RPMI8226 (cell line): ENCODE measurements at regions not wholly inside any gene's neighbourhood (a gene's known extent, or its start where the extent isn't known, plus 50 kb on each side); places are given as distances from the start of the nearest gene placed in this dataset.

Experiments used
- DNase-seq: peaks from one replicate; pipeline ENCODE4 v3.0.0-alpha.2; 2015

GRCh38 chr2:128808462-128809258 lies 490.0 kb upstream of the HS6ST1 start:
- DNase-seq = no peak

DNA sequence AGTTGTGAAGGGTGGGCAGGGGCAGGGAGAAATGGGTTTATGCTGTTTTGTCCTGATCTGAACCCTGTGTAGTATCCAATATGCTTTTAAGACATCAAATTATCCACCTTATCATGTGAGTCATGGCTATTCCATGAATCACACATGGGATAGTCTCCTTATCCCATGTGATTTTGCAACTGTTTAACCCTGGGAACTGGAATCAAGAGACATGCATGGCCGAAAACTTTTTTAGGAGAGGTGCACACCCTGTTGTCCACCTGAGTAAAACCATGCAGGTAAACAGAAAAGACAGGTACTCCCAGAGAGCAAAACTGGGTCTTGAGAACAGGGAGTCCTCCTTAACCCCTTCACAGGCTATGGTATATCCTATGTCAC lies 490.6 kb upstream of the HS6ST1 start:
- no peak for DNase-seq

DNA sequence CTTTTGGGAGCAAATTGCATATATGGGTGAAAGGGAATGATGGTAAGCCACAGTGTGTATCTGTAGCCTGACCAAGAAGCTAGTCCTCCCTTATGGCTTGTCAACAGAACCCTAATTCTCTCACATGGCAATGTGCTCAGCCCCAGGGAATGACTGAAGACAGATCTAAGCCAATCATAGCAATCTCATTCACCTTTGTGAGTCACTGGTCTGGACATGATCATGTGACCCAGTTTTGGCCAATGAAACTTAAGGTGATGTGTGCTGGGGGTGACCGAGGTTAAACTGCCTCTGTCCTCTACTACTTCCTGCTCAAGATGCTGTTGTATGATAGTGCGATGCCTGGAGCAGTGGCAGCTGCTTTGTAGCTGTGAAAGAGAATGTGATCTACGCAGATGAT lies 491.2 kb upstream of the HS6ST1 start:
- DNase-seq = no peak

GRCh38 chr2:128812183-128812940 lies 493.7 kb upstream of the HS6ST1 start:
- DNase-seq = no peak

- DNase-seq = no peak
Observed at GRCh38 chr2:128813352-128814034, 494.8 kb upstream of the HS6ST1 start.

DNA sequence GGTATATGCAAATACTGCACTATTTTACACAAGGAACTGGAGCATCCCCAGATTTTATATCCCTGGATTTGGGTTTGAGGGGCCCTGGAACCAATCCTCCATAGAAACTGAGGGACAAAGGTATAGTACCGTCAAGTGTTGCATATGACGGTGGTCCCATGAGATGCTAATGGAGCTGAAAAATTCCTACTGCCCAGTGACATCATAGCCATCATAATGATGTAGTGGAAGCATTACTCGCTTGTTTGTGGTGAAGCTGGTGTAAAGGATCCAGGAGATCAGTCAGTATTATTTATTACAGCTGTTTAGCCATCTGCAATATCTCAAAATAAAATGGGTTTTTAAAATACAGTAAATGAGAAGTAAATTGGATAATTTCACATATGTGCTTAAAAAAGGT lies 496.6 kb upstream of the HS6ST1 start:
- no peak for DNase-seq

- no peak for DNase-seq
Observed at GRCh38 chr2:128817171-128817570, 498.5 kb upstream of the HS6ST1 start.

DNA sequence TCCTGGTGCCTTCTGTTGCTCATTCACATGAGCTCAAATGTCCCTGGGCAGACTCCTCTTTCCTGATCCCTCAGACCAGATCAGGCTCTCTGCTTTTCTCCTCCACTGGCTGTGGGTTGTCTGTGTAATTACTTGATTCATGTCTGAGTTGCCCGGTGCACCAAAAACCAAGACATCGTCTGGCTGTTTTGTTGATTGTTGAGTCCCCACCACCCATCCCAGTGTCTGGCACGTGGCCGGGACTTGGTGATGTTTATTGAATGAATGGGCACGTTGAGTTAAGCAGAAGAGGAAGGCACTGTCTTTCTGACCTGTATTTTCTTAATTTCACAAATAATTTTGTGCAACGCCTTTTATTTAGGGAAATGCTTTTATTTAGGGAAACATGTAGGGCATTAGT lies 499.1 kb upstream of the HS6ST1 start:
- DNase-seq = no peak

- no peak for DNase-seq
Observed at GRCh38 chr2:128818248-128818647, 499.6 kb upstream of the HS6ST1 start.

GRCh38 chr2:128818704-128819491 lies 500.2 kb upstream of the HS6ST1 start:
- no peak for DNase-seq

DNA sequence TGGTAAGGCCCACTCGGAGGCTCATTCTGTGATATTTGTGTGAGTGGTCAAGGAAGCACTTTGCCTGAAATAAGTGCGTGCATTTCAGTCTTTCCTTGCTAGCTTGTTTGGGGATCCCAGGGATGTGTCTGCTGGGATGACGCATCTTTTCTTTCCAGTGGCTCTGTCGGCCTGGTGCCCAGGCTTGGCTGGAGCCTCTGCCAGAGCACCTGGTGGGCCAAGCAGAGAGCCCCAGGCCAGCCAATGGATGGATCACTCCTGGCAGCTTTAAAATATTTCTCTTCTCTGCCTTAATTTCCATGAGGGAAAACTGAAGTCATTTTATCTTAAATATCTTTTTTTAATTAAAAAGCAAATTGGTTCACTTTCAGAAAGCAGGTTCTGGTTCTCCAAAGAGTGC lies 501.8 kb upstream of the HS6ST1 start:
- DNase-seq = no peak

DNA sequence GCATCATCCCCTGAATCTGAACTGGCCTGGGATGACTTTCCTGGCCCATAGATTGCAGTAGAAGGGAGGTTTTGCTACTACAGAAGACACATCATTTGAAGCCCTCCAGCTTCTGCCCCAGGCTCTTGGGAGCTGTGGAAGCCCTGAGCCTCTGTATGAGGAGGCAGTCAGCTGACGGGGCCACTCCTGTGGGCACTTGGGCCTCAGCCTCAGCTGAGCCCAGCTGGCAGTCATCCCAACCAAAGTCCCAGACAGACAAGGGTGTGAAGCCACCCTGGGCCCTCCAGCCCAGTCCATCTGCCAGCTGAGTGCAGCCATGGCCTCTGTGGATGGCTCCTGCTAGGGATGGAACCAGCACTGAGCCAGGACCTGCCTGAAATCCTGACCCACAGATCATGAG lies 502.3 kb upstream of the HS6ST1 start:
- no peak for DNase-seq

- no peak for DNase-seq
Observed at GRCh38 chr2:128832946-128833663, 514.4 kb upstream of the HS6ST1 start.

DNA sequence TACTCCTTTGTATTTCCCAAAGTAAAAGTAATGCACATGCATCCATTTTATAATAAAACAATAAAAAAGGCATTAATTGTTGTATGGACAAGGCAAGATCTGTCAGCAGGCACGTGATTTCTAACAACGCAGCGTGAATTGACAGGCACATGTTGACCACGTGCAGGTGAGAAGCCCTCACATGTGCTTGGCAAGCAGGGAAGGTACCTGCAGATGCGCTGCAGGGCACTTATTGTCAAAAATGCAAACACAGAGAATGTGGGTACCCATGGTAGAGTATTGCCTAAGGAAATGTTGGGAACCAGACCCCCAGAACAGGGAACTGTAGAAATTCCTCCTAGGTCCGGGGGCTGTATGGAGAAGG lies 515.0 kb upstream of the HS6ST1 start:
- no peak for DNase-seq

DNA sequence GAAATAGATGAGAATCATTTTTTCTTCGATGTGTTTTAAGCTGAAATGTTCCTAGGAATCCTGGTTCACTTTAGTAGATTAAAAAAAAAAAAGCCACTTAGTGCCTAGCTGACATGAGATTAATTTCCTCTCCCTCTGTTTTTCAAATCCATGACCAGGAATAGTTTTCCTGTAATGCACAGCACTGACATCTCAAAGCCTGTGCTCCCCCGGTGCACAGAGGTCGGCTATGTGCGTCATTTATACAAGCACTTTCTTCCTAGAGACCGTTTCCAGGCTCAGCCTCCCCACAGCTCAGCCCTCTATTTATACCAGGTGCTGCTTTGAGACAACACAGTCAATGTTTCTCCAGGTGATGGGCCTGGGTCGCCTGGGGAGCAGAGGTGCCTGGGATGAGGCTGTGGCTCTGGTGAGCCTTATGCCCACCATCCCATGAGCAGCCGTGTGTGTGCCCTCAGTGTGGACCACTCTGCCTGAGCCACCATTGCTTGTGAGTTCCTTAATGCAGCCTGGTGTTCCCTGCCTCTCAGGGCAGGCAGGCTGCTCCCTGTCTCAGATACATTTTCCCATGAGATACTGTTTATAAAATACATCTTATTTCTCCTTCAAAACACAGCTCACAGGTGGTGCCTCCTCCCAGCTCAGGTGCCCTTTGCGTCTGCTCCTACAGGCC lies 515.7 kb upstream of the HS6ST1 start:
- no peak for DNase-seq

DNA sequence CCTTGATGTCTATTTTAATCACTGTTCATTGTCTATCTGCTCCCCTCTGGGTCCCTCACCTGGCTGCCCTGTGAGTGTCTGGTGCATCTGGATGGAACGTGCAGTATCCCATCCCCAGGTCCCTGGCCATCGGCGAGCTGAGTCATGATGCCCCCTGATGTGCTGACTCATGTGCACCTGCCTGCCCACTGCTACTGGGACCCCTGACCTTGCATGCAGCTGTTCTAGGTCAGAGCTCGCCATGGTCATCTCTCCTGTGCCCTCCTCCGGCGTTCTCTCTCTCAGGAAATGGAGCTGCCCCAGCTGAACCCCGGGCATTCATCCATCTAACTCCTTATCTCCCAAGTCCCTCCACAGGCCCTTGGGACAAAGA lies 516.2 kb upstream of the HS6ST1 start:
- DNase-seq = no peak

DNA sequence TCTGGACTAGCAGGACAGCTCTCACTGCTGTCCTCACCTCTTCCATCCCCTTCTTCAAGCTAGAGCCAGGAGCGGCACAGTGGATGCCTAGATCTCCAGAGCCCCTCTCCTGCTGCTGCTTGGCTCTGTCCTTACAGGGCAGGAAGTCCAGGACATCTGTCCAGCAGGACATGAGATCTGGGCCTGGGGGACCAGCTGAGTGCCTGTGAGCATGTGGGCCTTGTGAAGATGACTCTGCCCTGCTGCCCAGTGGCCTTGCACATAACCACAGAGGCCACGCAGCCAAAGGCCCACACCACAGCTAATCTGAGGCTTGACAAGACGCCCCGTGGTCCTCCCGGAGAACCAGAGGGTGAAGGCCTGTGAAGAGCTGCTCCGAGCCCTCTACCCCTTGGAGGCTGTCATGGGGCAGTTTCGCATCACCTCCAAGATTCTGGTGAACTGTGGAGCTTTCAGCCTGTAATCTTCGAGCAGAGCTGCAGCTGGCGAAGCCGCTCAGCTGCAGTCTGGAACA lies 516.7 kb upstream of the HS6ST1 start:
- no peak for DNase-seq

DNA sequence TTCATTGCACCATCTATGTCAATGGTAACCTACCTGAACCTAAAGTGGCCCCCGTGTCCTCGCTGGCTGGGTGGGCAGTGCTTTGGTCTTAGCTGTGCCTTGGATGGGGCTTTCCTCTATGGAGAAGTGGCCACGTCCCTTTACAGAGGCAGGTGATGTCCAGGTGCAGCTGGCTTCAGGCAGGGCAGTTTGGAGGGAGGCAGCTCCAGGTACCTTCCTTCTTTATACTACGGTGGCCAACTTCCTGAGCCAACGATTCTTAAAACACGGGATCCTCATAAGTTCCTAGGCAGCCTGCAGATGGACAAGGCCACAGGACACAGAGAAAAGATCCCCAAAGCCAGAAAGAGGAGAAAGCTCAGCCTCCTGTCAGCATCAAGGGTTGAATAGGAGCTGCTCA lies 517.3 kb upstream of the HS6ST1 start:
- DNase-seq = no peak

- no peak for DNase-seq
Observed at GRCh38 chr2:128836559-128837100, 518.0 kb upstream of the HS6ST1 start.

- no peak for DNase-seq
Observed at GRCh38 chr2:128838244-128838643, 519.6 kb upstream of the HS6ST1 start.

DNA sequence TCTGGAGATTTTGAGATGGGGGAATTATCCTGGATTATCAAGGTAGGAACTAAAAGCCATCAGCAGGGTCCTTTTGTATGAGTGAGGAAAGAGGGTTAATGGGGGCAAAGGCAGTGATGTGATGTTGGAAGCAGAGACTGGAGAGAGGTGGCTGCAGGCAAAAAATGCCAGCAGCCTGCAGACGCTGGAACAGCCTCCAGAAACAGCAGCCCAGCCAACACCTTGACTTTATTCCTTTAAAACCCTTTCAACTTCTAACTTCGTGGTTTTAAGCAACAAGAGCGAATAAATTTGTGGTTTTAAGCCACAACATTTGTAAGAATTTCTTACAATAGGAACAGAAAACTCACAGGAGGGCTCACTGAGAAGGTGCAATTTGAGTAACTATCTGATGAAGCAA lies 523.1 kb upstream of the HS6ST1 start:
- DNase-seq = no peak
